ENCODE measurements at regions not wholly inside any gene's neighbourhood (a gene's known extent, or its start where the extent isn't known, plus 50 kb on each side); places are given as distances from the start of the nearest gene placed in this dataset.

DNA sequence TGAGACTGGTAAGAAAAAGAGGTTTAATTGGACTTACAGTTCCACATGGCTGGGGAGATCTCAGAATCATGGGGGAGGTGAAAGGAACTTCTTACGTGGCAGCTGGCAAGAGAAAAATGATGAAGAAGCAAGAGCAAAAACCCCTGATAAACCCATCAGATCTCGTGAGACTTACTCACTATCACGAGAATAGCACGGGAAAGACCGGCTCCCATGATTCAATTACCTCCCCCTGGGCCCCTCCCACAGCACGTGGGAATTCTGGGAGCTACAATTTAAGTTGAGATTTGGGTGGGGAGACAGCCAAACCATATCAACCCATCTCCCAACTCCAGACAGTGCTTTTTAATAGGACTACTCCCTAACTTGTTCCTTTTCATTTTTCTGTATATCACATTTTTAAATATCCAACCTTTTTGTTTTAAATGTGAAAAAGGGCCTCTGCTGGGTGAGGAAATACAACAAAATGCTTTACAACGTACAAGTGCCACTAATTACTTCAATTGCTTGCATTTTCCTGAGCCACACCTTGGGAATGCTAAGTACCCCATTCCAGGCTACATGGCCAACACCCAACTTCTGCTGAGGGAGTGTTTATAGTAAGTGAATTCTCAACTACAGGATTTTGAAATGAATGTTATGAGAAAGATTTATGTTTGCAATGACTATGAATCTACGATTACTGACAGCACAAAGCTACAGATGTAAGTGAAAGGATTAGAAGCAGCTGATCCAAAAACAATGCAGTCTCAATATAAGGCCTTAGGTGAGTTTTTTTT, 294.1 kb upstream of the CD180 start:
- no peak overlapping the region for H3K9ac ChIP-seq (ENCODE audit: low read depth in 1 of 2, low read length in 2 of 2)
- H3K9me3 ChIP-seq (ENCODE audit: control insufficient read depth in 4 of 4, low read length in 3 of 4) = no peaks in the 10 kb centered on the region
- H3K4me3 ChIP-seq (ENCODE audit: low read depth in 1 of 3, low read length in 3 of 3) = no peak overlapping the region
- WGBS = 81% methylated on average over 8 of the region's 8 CpGs
- no peak overlapping the region for H3K27ac ChIP-seq (ENCODE audit: low read depth in 1 of 2, low read length in 2 of 2)
- no peaks in the 10 kb centered on the region for H3K36me3 ChIP-seq (ENCODE audit: control insufficient read depth in 4 of 4, insufficient read depth in 3 of 4, low read depth in 1 of 4, low read length in 3 of 4)
- no peak for DNase-seq (ENCODE audit: low spot score)
- no peak for TF ChIP-seq JUND (IDR thresholded peaks at IDR 0.05)
- TF ChIP-seq RAD21 (IDR thresholded peaks at IDR 0.05) = no peak
- no peak for TF ChIP-seq EGR1 (IDR thresholded peaks at IDR 0.05; ENCODE audit: low read depth in 2 of 2)
- TF ChIP-seq SP1 (IDR thresholded peaks at IDR 0.05) = no peak
- TF ChIP-seq FOXA1 (IDR thresholded peaks at IDR 0.05) = no peak
- TF ChIP-seq HNF4A (conservative IDR thresholded peaks at IDR 0.05) = no peak
- peaks cover 0 to 13% (median 7%) of the 10 kb centered on the region in 4 donors for H3K4me1 ChIP-seq (ENCODE audit: control insufficient read depth in 4 of 4, insufficient read depth in 4 of 4, low read length in 3 of 4)
- no peaks in the 10 kb centered on the region for H3K27me3 ChIP-seq (ENCODE audit: control insufficient read depth in 4 of 4, insufficient read depth in 4 of 4, low read length in 3 of 4)

DNA sequence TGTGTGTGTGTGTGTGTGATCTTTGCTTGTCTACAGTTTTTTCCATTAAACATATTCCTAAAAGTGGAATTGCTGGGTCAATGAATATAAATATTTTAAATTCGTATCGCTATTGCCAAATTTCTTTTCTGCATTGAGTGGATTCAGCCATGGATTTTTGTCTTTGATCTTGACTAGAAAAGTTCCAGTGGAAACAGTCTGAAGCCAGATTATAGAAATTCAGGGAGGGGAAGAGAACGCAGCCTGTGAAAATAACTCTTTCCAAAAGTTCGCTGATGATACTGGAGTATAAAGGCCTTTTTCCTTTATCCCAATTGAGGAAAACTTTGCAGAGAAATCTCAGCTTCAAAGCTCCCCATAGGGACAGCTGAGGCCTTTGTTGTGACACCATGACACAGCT, 292.3 kb upstream of the CD180 start:
- H3K36me3 ChIP-seq (ENCODE audit: control insufficient read depth in 4 of 4, insufficient read depth in 3 of 4, low read depth in 1 of 4, low read length in 3 of 4) = no peaks in the 10 kb centered on the region
- no peak overlapping the region for H3K27ac ChIP-seq (ENCODE audit: low read depth in 1 of 2, low read length in 2 of 2)
- TF ChIP-seq HNF4A (conservative IDR thresholded peaks at IDR 0.05) (no peak), HNF4G (IDR thresholded peaks at IDR 0.05) (no peak)
- TF ChIP-seq, protein P1, sequence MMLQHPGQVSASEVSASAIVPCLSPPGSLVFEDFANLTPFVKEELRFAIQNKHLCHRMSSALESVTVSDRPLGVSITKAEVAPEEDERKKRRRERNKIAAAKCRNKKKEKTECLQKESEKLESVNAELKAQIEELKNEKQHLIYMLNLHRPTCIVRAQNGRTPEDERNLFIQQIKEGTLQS (IDR thresholded peaks at IDR 0.05) = no peak
- peaks cover 0 to 1% (median 0%) of the 10 kb centered on the region in 4 donors for H3K4me1 ChIP-seq (ENCODE audit: control insufficient read depth in 4 of 4, insufficient read depth in 4 of 4, low read length in 3 of 4)
- no peak overlapping the region for H3K4me3 ChIP-seq (ENCODE audit: low read depth in 1 of 3, low read length in 3 of 3)
- H3K27me3 ChIP-seq (ENCODE audit: control insufficient read depth in 4 of 4, insufficient read depth in 4 of 4, low read length in 3 of 4) = no peaks in the 10 kb centered on the region
- WGBS = 92% methylated on average over 4 of the region's 4 CpGs
- no peak overlapping the region for H3K9ac ChIP-seq (ENCODE audit: low read depth in 1 of 2, low read length in 2 of 2)
- no peak for DNase-seq (ENCODE audit: low spot score)
- no peaks in the 10 kb centered on the region for H3K9me3 ChIP-seq (ENCODE audit: control insufficient read depth in 4 of 4, low read length in 3 of 4)

DNA sequence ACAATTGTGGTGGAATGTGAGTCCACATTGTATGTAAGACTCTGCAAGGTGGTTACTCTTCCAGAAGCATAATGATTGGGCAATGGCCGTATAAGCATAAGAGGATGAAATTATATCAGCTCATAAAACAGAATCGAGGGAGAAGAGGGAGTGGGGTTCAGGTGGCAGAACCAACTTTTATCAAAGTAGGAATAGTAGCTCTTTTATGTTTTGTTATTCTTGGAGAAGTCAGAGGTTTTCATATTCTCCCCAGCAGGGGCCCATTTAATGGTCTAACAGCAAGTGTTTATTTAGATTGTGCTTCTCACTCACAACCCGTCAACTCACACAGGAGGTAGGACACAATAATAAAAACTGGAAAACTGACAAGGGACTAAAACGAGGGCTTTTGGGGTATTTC, 291.3 kb upstream of the CD180 start:
- H3K9ac ChIP-seq (ENCODE audit: low read depth in 1 of 2, low read length in 2 of 2) = no peak overlapping the region
- WGBS = 85% methylated on average over 4 of the region's 4 CpGs
- no peaks in the 10 kb centered on the region for H3K27me3 ChIP-seq (ENCODE audit: control insufficient read depth in 4 of 4, insufficient read depth in 4 of 4, low read length in 3 of 4)
- H3K4me3 ChIP-seq (ENCODE audit: low read depth in 1 of 3, low read length in 3 of 3) = no peak overlapping the region
- H3K9me3 ChIP-seq (ENCODE audit: control insufficient read depth in 4 of 4, low read length in 3 of 4) = no peaks in the 10 kb centered on the region
- TF ChIP-seq GABPA (IDR thresholded peaks at IDR 0.05 in 1 of 2, conservative IDR thresholded peaks at IDR 0.05 in 1 of 2) (no peak), YY1 (IDR thresholded peaks at IDR 0.05) (no peak), SP1 (IDR thresholded peaks at IDR 0.05) (no peak), HNF4G (IDR thresholded peaks at IDR 0.05) (no peak), EGR1 (IDR thresholded peaks at IDR 0.05; ENCODE audit: low read depth in 2 of 2) (no peak)
- no peaks in the 10 kb centered on the region for H3K36me3 ChIP-seq (ENCODE audit: control insufficient read depth in 4 of 4, insufficient read depth in 3 of 4, low read depth in 1 of 4, low read length in 3 of 4)
- no peak overlapping the region for H3K27ac ChIP-seq (ENCODE audit: low read depth in 1 of 2, low read length in 2 of 2)
- H3K4me1 ChIP-seq (ENCODE audit: control insufficient read depth in 4 of 4, insufficient read depth in 4 of 4, low read length in 3 of 4) = no peaks in the 10 kb centered on the region
- DNase-seq (ENCODE audit: low spot score) = no peak

DNA sequence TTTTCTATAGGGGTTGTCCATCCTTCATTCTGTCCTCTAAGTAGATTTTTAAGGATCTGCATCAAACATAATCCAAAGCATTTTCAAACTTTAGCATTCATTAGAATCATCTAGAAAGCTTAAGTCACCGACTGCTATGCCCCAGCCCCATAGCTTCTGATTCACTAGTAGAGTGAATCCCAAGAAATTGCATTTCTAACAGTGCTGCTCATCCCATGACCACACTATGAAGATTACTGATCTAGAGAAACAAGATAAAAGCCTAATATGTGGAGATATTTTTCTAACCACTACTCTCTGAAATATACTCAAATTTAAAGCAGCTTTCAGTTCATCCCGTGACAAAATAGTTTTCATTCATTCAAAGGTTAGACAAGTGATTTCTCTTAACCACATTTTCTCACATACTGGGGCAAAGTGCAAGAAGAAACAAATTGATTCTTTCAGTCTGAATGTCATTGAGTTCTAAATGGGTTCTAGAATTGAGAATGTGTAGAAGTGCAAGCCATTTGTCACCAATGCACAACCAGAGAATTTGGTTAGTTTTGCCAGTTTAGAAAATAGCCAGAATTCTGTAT, 286.9 kb upstream of the CD180 start:
- TF ChIP-seq FOXA1 (IDR thresholded peaks at IDR 0.05) (no peak), JUND (IDR thresholded peaks at IDR 0.05) (no peak), YY1 (IDR thresholded peaks at IDR 0.05) (no peak), HNF4A (conservative IDR thresholded peaks at IDR 0.05) (no peak), RAD21 (IDR thresholded peaks at IDR 0.05) (no peak), RXRA (IDR thresholded peaks at IDR 0.05) (no peak), NR2F2 (IDR thresholded peaks at IDR 0.05) (no peak)
- H3K9ac ChIP-seq (ENCODE audit: low read depth in 1 of 2, low read length in 2 of 2) = no peak overlapping the region
- H3K4me3 ChIP-seq (ENCODE audit: low read depth in 1 of 3, low read length in 3 of 3) = no peak overlapping the region
- H3K36me3 ChIP-seq (ENCODE audit: control insufficient read depth in 4 of 4, insufficient read depth in 3 of 4, low read depth in 1 of 4, low read length in 3 of 4) = peaks cover 0 to 1% (median 0%) of the 10 kb centered on the region in 4 donors
- no peaks in the 10 kb centered on the region for H3K27me3 ChIP-seq (ENCODE audit: control insufficient read depth in 4 of 4, insufficient read depth in 4 of 4, low read length in 3 of 4)
- no peaks in the 10 kb centered on the region for H3K9me3 ChIP-seq (ENCODE audit: control insufficient read depth in 4 of 4, low read length in 3 of 4)
- 88% methylated on average over 2 of the region's 2 CpGs for WGBS
- no peak for DNase-seq (ENCODE audit: low spot score)
- no peaks in the 10 kb centered on the region for H3K4me1 ChIP-seq (ENCODE audit: control insufficient read depth in 4 of 4, insufficient read depth in 4 of 4, low read length in 3 of 4)
- H3K27ac ChIP-seq (ENCODE audit: low read depth in 1 of 2, low read length in 2 of 2) = no peak overlapping the region

All from liver (tissue), 7 donors.